ENCODE measurements at regions not wholly inside any gene's neighbourhood (a gene's known extent, or its start where the extent isn't known, plus 50 kb on each side); places are given as distances from the start of the nearest gene placed in this dataset.

DNA sequence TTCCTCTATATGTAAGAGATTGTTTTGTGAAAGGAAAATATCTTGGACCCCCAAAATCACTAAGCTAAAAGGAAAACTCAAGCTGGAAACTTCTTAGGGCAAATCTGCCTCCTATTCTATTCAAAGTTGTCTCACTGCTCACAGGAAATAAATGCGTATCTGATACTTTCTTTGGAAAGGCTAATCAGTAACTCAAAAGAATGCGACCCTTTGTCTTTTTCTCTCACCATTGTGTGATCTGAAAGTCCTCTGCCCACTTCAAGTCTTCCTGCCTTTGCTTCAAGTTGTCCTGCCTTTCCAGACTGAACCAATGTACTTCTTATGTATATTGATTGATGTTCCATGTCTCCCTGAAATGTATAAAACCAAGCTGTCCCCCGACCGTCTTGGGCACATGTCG lies 157.3 kb downstream of the KIF2B start:
- H3K4me1 Mint-ChIP-seq (ENCODE audit: low read depth, unreplicated experiment) = no peaks in the 10 kb centered on the region
- no peak for DNase-seq
- no peak overlapping the region for H3K4me3 Mint-ChIP-seq (ENCODE audit: unreplicated experiment)
- TF ChIP-seq, protein P1, sequence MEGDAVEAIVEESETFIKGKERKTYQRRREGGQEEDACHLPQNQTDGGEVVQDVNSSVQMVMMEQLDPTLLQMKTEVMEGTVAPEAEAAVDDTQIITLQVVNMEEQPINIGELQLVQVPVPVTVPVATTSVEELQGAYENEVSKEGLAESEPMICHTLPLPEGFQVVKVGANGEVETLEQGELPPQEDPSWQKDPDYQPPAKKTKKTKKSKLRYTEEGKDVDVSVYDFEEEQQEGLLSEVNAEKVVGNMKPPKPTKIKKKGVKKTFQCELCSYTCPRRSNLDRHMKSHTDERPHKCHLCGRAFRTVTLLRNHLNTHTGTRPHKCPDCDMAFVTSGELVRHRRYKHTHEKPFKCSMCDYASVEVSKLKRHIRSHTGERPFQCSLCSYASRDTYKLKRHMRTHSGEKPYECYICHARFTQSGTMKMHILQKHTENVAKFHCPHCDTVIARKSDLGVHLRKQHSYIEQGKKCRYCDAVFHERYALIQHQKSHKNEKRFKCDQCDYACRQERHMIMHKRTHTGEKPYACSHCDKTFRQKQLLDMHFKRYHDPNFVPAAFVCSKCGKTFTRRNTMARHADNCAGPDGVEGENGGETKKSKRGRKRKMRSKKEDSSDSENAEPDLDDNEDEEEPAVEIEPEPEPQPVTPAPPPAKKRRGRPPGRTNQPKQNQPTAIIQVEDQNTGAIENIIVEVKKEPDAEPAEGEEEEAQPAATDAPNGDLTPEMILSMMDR (IDR thresholded peaks at IDR 0.05; ENCODE audit: partially characterized antibody, unreplicated experiment) = no peak
- H3K36me3 Mint-ChIP-seq (ENCODE audit: unreplicated experiment) = no peaks in the 10 kb centered on the region
- H3K27me3 Mint-ChIP-seq (ENCODE audit: unreplicated experiment) = no peaks in the 10 kb centered on the region
- no peaks in the 10 kb centered on the region for H3K9me3 Mint-ChIP-seq (ENCODE audit: unreplicated experiment)
- H3K27ac Mint-ChIP-seq (ENCODE audit: unreplicated experiment) = no peak overlapping the region

DNA sequence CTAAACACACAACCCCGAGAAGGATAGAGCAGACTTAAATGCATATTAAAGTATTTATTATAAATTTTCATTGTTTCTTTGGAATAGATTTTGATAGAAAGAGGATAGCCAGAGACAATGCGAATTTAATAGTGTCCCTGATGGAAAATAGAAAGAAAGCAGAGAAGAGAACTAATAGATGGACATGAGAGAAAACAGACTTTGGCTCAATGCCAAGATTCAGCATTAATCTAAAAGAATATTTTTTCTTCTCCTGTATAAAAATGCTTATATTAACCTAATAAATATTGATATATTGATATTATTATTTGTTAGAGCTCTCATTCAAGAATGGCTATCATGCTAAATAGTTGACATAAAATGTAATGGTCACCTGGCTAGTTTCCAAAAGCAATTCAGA lies 173.4 kb downstream of the KIF2B start:
- Mint-ChIP-seq H3K36me3 (ENCODE audit: unreplicated experiment) (no peaks in the 10 kb centered on the region), H3K27me3 (ENCODE audit: unreplicated experiment) (no peaks in the 10 kb centered on the region), H3K4me1 (ENCODE audit: low read depth, unreplicated experiment) (no peaks in the 10 kb centered on the region), H3K9me3 (ENCODE audit: unreplicated experiment) (peaks cover 2% of the 10 kb centered on the region), H3K27ac (ENCODE audit: unreplicated experiment) (no peak overlapping the region), H3K4me3 (ENCODE audit: unreplicated experiment) (no peak overlapping the region)
- DNase-seq = no peak
- TF ChIP-seq, protein P1 (IDR thresholded peaks at IDR 0.05; ENCODE audit: partially characterized antibody, unreplicated experiment) = no peak

GRCh38 chr17:53996890-53997289 lies 174.2 kb downstream of the KIF2B start:
- Mint-ChIP-seq H3K27me3 (ENCODE audit: unreplicated experiment) (no peaks in the 10 kb centered on the region), H3K4me1 (ENCODE audit: low read depth, unreplicated experiment) (no peaks in the 10 kb centered on the region), H3K27ac (ENCODE audit: unreplicated experiment) (no peak overlapping the region), H3K4me3 (ENCODE audit: unreplicated experiment) (no peak overlapping the region), H3K9me3 (ENCODE audit: unreplicated experiment) (peaks cover 2% of the 10 kb centered on the region), H3K36me3 (ENCODE audit: unreplicated experiment) (no peaks in the 10 kb centered on the region)
- DNase-seq = no peak
- TF ChIP-seq, protein P1 (IDR thresholded peaks at IDR 0.05; ENCODE audit: partially characterized antibody, unreplicated experiment) = no peak

- Mint-ChIP-seq H3K27me3 (ENCODE audit: unreplicated experiment) (no peaks in the 10 kb centered on the region), H3K27ac (ENCODE audit: unreplicated experiment) (no peak overlapping the region), H3K4me1 (ENCODE audit: low read depth, unreplicated experiment) (no peaks in the 10 kb centered on the region), H3K4me3 (ENCODE audit: unreplicated experiment) (no peak overlapping the region), H3K36me3 (ENCODE audit: unreplicated experiment) (no peaks in the 10 kb centered on the region), H3K9me3 (ENCODE audit: unreplicated experiment) (no peaks in the 10 kb centered on the region)
- DNase-seq = no peak
- TF ChIP-seq, protein P1 (IDR thresholded peaks at IDR 0.05; ENCODE audit: partially characterized antibody, unreplicated experiment) = no peak
Observed at GRCh38 chr17:54007855-54008254, 185.1 kb downstream of the KIF2B start.

- H3K27ac Mint-ChIP-seq (ENCODE audit: unreplicated experiment) = no peak overlapping the region
- no peaks in the 10 kb centered on the region for H3K9me3 Mint-ChIP-seq (ENCODE audit: unreplicated experiment)
- TF ChIP-seq, protein P1 (IDR thresholded peaks at IDR 0.05; ENCODE audit: partially characterized antibody, unreplicated experiment) = no peak
- no peaks in the 10 kb centered on the region for H3K4me1 Mint-ChIP-seq (ENCODE audit: low read depth, unreplicated experiment)
- no peak overlapping the region for H3K4me3 Mint-ChIP-seq (ENCODE audit: unreplicated experiment)
- H3K36me3 Mint-ChIP-seq (ENCODE audit: unreplicated experiment) = no peaks in the 10 kb centered on the region
- H3K27me3 Mint-ChIP-seq (ENCODE audit: unreplicated experiment) = no peaks in the 10 kb centered on the region
- DNase-seq = no peak
Observed at GRCh38 chr17:54009502-54009901, 186.8 kb downstream of the KIF2B start.
